ENCODE measurements at regions not wholly inside any gene's neighbourhood (a gene's known extent, or its start where the extent isn't known, plus 50 kb on each side); places are given as distances from the start of the nearest gene placed in this dataset.

GRCh38 chr14:22338381-22338780, 250.6 kb downstream of the DAD1 start:
- H3K9me3 ChIP-seq, result no peaks in the 10 kb centered on the region
- DNase-seq, result no peak
- H3K36me3 ChIP-seq (ENCODE audit: low read depth, missing control alignments), result no peaks in the 10 kb centered on the region
- peaks cover 14% of the 10 kb centered on the region for H3K4me1 ChIP-seq
- WGBS, 2 donors, result 90 to 93% methylated on average over 5 of the region's 5 CpGs
- TF ChIP-seq POLR2A (IDR thresholded peaks at IDR 0.05), result no peak
- TF ChIP-seq, protein P1, sequence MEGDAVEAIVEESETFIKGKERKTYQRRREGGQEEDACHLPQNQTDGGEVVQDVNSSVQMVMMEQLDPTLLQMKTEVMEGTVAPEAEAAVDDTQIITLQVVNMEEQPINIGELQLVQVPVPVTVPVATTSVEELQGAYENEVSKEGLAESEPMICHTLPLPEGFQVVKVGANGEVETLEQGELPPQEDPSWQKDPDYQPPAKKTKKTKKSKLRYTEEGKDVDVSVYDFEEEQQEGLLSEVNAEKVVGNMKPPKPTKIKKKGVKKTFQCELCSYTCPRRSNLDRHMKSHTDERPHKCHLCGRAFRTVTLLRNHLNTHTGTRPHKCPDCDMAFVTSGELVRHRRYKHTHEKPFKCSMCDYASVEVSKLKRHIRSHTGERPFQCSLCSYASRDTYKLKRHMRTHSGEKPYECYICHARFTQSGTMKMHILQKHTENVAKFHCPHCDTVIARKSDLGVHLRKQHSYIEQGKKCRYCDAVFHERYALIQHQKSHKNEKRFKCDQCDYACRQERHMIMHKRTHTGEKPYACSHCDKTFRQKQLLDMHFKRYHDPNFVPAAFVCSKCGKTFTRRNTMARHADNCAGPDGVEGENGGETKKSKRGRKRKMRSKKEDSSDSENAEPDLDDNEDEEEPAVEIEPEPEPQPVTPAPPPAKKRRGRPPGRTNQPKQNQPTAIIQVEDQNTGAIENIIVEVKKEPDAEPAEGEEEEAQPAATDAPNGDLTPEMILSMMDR (IDR thresholded peaks at IDR 0.05), result no peak
- peak overlapping the region in 1 of 2 donors; percentile 58 for H3K27ac ChIP-seq
- no peak overlapping the region for H3K4me3 ChIP-seq
- intact Hi-C loops (cut with DNase I; ENCODE audit: low total_unique reads), result no loop called here
- no peaks in the 10 kb centered on the region for H3K27me3 ChIP-seq

DNA sequence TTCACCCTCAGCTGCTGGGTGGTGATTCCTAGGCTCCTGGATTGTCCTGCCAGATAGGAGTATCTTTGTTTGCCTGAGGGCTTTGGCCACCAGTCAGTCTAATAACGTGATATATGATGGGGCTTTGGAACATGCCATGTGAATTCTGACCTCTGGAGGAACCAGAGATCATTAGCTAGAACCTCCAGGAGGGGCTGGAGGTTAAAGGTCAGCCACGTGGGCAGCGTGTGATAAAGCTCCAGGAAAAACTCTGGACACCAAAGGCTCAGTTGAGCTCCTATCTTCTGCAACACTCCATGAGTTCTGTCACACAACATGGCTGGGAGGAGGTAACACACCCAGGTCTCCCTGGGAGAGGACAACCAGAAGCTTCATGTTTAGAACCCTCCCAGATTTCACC, 251.1 kb downstream of the DAD1 start:
- H3K9me3 ChIP-seq, result no peaks in the 10 kb centered on the region
- WGBS, 2 donors, result 50 to 78% methylated on average over 3 of the region's 3 CpGs
- no peak for DNase-seq
- no peak for TF ChIP-seq POLR2A (IDR thresholded peaks at IDR 0.05)
- TF ChIP-seq, protein P1 (IDR thresholded peaks at IDR 0.05), result no peak
- H3K36me3 ChIP-seq (ENCODE audit: low read depth, missing control alignments), result no peaks in the 10 kb centered on the region
- no peaks in the 10 kb centered on the region for H3K27me3 ChIP-seq
- H3K4me3 ChIP-seq, result no peak overlapping the region
- intact Hi-C loops (cut with DNase I; ENCODE audit: low total_unique reads), result no loop called here
- no peak overlapping the region for H3K27ac ChIP-seq
- H3K4me1 ChIP-seq, result peaks cover 14% of the 10 kb centered on the region

DNA sequence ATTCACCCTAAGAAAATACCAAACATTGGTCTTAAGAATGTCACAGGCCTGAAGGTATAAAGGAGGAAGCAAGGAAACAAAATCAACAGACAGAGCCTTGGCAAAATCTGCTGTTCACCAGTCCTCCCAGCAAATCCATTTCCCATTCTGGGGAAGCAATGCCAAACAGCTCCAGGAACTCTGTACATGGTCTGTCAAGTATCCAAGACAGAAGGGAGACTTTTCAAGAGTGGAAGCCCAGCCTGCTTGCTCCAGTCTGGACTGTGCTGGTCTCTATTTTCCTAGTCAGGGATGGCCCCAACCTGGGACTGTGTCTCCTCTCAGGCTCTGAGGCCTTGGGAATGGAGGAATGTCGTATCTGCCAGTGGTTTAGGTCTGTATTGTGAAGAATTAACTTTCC, 251.5 kb downstream of the DAD1 start:
- H3K4me3 ChIP-seq, result no peak overlapping the region
- no peak overlapping the region for H3K27ac ChIP-seq
- peaks cover 14% of the 10 kb centered on the region for H3K4me1 ChIP-seq
- no peak for TF ChIP-seq POLR2A (IDR thresholded peaks at IDR 0.05)
- TF ChIP-seq, protein P1 (IDR thresholded peaks at IDR 0.05), result no peak
- intact Hi-C loops (cut with DNase I; ENCODE audit: low total_unique reads), result no loop called here
- no peak for DNase-seq
- H3K36me3 ChIP-seq (ENCODE audit: low read depth, missing control alignments), result no peaks in the 10 kb centered on the region
- H3K9me3 ChIP-seq, result no peaks in the 10 kb centered on the region
- no peaks in the 10 kb centered on the region for H3K27me3 ChIP-seq
- 40 to 75% methylated on average over 1 of the region's 1 CpG for WGBS, 2 donors

DNA sequence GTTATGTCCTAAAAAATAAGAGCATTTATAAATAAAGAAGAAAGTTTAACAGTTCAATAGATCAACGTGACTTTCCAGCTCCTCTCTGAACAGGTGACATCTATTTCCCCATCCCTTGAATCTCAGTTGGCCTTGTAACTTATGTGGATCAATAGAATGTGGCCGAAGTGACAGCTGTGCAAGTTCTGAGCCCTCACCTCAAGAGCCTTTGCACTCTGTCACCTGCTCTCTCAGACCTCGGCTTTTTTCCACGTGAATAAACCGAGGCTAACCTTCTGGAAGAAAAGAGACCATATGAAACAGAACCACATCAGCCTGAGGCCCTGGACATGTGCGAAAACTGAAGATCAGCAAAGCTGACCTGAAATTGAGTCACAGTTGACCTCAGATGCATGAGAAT, 253.0 kb downstream of the DAD1 start:
- no peak for DNase-seq
- no peaks in the 10 kb centered on the region for H3K36me3 ChIP-seq (ENCODE audit: low read depth, missing control alignments)
- WGBS, 2 donors, result 94 to 95% methylated on average over 6 of the region's 6 CpGs

DNA sequence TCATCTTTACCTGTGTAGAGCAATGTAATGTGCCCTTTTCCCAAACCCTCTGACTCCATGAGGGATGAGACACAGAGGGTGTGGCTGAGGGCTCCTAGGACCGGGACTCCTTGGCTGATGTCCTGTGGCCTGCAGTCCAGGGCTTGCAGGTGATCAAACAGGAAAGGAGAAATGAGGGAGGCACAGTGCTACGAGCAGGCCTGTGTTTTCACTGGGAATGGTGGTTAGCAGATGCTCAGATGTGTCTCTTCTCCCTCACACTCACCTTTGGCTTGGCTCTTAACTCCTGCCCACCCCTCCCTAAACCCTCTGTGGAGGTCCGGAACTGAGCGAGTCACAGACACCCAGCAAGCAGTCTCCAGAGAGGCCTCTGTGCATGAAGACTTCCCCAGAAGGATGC, 254.4 kb downstream of the DAD1 start:
- H3K4me3 ChIP-seq, result no peak overlapping the region
- DNase-seq, result no peak
- intact Hi-C loops (cut with DNase I; ENCODE audit: low total_unique reads), result no loop called here
- no peaks in the 10 kb centered on the region for H3K36me3 ChIP-seq (ENCODE audit: low read depth, missing control alignments)
- H3K27ac ChIP-seq, result no peak overlapping the region
- H3K4me1 ChIP-seq, result peaks cover 12% of the 10 kb centered on the region
- H3K27me3 ChIP-seq, result no peaks in the 10 kb centered on the region
- H3K9me3 ChIP-seq, result no peaks in the 10 kb centered on the region
- no peak for TF ChIP-seq POLR2A (IDR thresholded peaks at IDR 0.05)
- TF ChIP-seq, protein P1 (IDR thresholded peaks at IDR 0.05), result no peak
- 82 to 89% methylated on average over 4 of the region's 4 CpGs for WGBS, 2 donors

More for the DNA sequence above, 253.0 kb downstream of the DAD1 start:
- Histone ChIP-seq H3K27ac (no peak overlapping the region), H3K4me1 (peaks cover 14% of the 10 kb centered on the region), H3K27me3 (no peaks in the 10 kb centered on the region), H3K9me3 (no peaks in the 10 kb centered on the region), H3K4me3 (no peak overlapping the region)
- intact Hi-C loops (cut with DNase I; ENCODE audit: low total_unique reads), result no loop called here
- TF ChIP-seq, protein P1 (IDR thresholded peaks at IDR 0.05), result no peak
- no peak for TF ChIP-seq POLR2A (IDR thresholded peaks at IDR 0.05)
